Activated CD4-positive, alpha-beta T cell treated with anti-CD3 and anti-CD28 coated beads, Interleukin-2, amount 50 U/mL, for 16 hours (primary cell): ENCODE measurements at regions not wholly inside any gene's neighbourhood (a gene's known extent, or its start where the extent isn't known, plus 50 kb on each side); places are given as distances from the start of the nearest gene placed in this dataset.

ENCODE experiments used
- DNase-seq: peaks from one replicate; pipeline ENCODE4 v3.0.0-alpha.2; 2020

GRCh38 chr4:56240554-56241174 is 146.6 kb downstream of the AASDH start:
- DNase-seq: no peak

GRCh38 chr4:56238251-56238650 is 149.0 kb downstream of the AASDH start:
- no peak for DNase-seq

GRCh38 chr4:56235725-56236124 is 151.6 kb downstream of the AASDH start:
- DNase-seq: no peak

GRCh38 chr4:56235011-56235410 is 152.3 kb downstream of the AASDH start:
- DNase-seq: no peak

- no peak for DNase-seq
Observed at GRCh38 chr4:56234098-56234497, 153.2 kb downstream of the AASDH start.

- DNase-seq: no peak
Observed at GRCh38 chr4:56231410-56231809, 155.9 kb downstream of the AASDH start.

- DNase-seq: no peak
Observed at GRCh38 chr4:56229947-56230346, 157.3 kb downstream of the AASDH start.

- no peak for DNase-seq
Observed at GRCh38 chr4:56227301-56227835, 159.9 kb downstream of the AASDH start.

GRCh38 chr4:56226579-56226978 is 160.7 kb downstream of the AASDH start:
- DNase-seq: no peak

- no peak for DNase-seq
Observed at GRCh38 chr4:56224641-56225040, 162.7 kb downstream of the AASDH start.

GRCh38 chr4:56222514-56222913 is 164.8 kb downstream of the AASDH start:
- DNase-seq: no peak

GRCh38 chr4:56220261-56220660 is 167.0 kb downstream of the AASDH start:
- no peak for DNase-seq

GRCh38 chr4:56219447-56219846 is 167.8 kb downstream of the AASDH start:
- DNase-seq: no peak

GRCh38 chr4:56218230-56218895 is 168.9 kb downstream of the AASDH start:
- no peak for DNase-seq

- no peak for DNase-seq
Observed at GRCh38 chr4:56217343-56217890, 169.9 kb downstream of the AASDH start.

- DNase-seq: no peak
Observed at GRCh38 chr4:56215901-56216300, 171.4 kb downstream of the AASDH start.

GRCh38 chr4:56215141-56215783 is 172.0 kb downstream of the AASDH start:
- no peak for DNase-seq

GRCh38 chr4:56213543-56213942 is 173.7 kb downstream of the AASDH start:
- DNase-seq: no peak

GRCh38 chr4:56212774-56213173 is 174.5 kb downstream of the AASDH start:
- no peak for DNase-seq

- no peak for DNase-seq
Observed at GRCh38 chr4:56211202-56211601, 176.1 kb downstream of the AASDH start.

GRCh38 chr4:56210397-56210796 is 176.9 kb downstream of the AASDH start:
- DNase-seq: no peak

- no peak for DNase-seq
Observed at GRCh38 chr4:56209767-56210166, 177.5 kb downstream of the AASDH start.

GRCh38 chr4:56208103-56208502 is 179.2 kb downstream of the AASDH start:
- no peak for DNase-seq

GRCh38 chr4:56206258-56206657 is 181.0 kb downstream of the AASDH start:
- DNase-seq: no peak
